ENCODE measurements at regions not wholly inside any gene's neighbourhood (a gene's known extent, or its start where the extent isn't known, plus 50 kb on each side); places are given as distances from the start of the nearest gene placed in this dataset.

DNA sequence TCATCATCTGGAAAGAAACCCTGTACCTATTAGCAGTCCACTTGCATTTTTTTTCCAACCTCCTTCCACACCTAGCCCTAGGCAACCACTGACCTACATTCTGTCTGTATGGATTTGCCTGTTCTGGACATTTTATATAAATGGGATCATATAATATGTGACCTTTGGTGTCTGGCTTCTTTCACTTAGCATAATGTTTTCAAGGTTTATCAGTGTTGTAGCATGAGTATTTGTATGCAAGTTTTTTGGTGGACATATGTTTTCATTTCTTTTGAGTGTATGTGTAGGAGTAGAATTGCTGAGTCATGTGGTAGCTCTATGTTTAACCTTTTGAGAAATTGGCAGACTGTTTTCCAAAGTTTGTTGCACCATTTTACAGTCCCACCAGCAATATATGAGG lies 198.6 kb downstream of the CEP135 start:
- Histone ChIP-seq H3K27ac (ENCODE audit: low read depth in 1 of 2, low read length in 2 of 2) (no peak overlapping the region), H3K27me3 (ENCODE audit: control insufficient read depth in 2 of 2, insufficient read depth in 2 of 2, low read length in 2 of 2) (no peaks in the 10 kb centered on the region), H3K9ac (ENCODE audit: insufficient read depth, low read length, poor library complexity, severe bottlenecking) (no peak overlapping the region), H3K4me2 (replicated peaks; ENCODE audit: extremely low read depth, low read length, poor library complexity, severe bottlenecking) (no peak overlapping the region), H2AFZ (ENCODE audit: insufficient read depth, low read depth, low read length, poor library complexity, severe bottlenecking) (no peak overlapping the region), H3K4me3 (replicated peaks in 1 of 3; ENCODE audit: low read depth in 2 of 3, low read length in 3 of 3) (no peak overlapping the region), H3K4me1 (ENCODE audit: control insufficient read depth in 1 of 2, insufficient read depth in 2 of 2, low read length in 2 of 2) (no peaks in the 10 kb centered on the region), H4K20me1 (ENCODE audit: insufficient read depth, low read length) (no peaks in the 10 kb centered on the region), H3K79me2 (ENCODE audit: insufficient read depth, low read length) (no peaks in the 10 kb centered on the region), H3K9me3 (replicated peaks in 1 of 2; ENCODE audit: control insufficient read depth in 1 of 2, insufficient read depth in 1 of 2, low read length in 2 of 2) (no peaks in the 10 kb centered on the region), H3K36me3 (replicated peaks in 1 of 2; ENCODE audit: control insufficient read depth in 1 of 2, insufficient read depth in 2 of 2, low read length in 2 of 2) (no peaks in the 10 kb centered on the region)
- intact Hi-C loops (cut with micrococcal nuclease) = no loop called here
- Mint-ChIP-seq H3K36me3 (no peaks in the 10 kb centered on the region), H3K9me3 (peaks cover 0 to 3% (median 0%) of the 10 kb centered on the region in 7 donors), H3K27ac (no peak overlapping the region), H3K4me3 (no peak overlapping the region), H3K4me1 (no peaks in the 10 kb centered on the region), H3K27me3 (ENCODE audit: low read depth in 3 of 3) (peaks cover 0 to 3% (median 0%) of the 10 kb centered on the region in 3 donors)
- no peak for DNase-seq
- TF ChIP-seq, protein P1, sequence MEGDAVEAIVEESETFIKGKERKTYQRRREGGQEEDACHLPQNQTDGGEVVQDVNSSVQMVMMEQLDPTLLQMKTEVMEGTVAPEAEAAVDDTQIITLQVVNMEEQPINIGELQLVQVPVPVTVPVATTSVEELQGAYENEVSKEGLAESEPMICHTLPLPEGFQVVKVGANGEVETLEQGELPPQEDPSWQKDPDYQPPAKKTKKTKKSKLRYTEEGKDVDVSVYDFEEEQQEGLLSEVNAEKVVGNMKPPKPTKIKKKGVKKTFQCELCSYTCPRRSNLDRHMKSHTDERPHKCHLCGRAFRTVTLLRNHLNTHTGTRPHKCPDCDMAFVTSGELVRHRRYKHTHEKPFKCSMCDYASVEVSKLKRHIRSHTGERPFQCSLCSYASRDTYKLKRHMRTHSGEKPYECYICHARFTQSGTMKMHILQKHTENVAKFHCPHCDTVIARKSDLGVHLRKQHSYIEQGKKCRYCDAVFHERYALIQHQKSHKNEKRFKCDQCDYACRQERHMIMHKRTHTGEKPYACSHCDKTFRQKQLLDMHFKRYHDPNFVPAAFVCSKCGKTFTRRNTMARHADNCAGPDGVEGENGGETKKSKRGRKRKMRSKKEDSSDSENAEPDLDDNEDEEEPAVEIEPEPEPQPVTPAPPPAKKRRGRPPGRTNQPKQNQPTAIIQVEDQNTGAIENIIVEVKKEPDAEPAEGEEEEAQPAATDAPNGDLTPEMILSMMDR (IDR thresholded peaks at IDR 0.05) = no peak

DNA sequence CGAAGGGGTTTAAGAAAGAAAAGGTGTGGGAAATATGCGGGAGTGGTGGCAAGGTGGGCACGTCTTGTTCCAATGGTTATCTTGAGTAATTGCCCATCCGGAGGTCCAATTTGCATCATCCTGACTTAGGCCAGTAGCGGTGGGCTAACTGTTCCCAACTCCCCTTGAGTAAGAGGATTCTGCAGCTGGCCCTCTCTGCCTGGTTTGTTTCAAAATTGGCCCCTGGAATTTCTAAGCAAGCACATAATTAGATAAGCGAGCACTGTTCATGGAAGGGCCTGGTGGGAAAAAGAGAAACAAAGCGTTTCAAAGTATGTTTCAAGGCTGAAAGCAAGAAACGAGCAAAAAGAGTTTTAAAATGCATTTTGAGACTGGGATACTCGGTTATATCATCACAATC lies 198.2 kb downstream of the CEP135 start:
- Mint-ChIP-seq H3K9me3 (peaks cover 0 to 3% (median 0%) of the 10 kb centered on the region in 7 donors), H3K27me3 (ENCODE audit: low read depth in 3 of 3) (peaks cover 0 to 3% (median 0%) of the 10 kb centered on the region in 3 donors), H3K4me1 (no peaks in the 10 kb centered on the region), H3K36me3 (no peaks in the 10 kb centered on the region), H3K4me3 (no peak overlapping the region), H3K27ac (no peak overlapping the region)
- Histone ChIP-seq H2AFZ (ENCODE audit: insufficient read depth, low read depth, low read length, poor library complexity, severe bottlenecking) (no peak overlapping the region), H3K27ac (ENCODE audit: low read depth in 1 of 2, low read length in 2 of 2) (no peak overlapping the region), H3K9me3 (replicated peaks in 1 of 2; ENCODE audit: control insufficient read depth in 1 of 2, insufficient read depth in 1 of 2, low read length in 2 of 2) (no peaks in the 10 kb centered on the region), H3K79me2 (ENCODE audit: insufficient read depth, low read length) (no peaks in the 10 kb centered on the region), H3K4me2 (replicated peaks; ENCODE audit: extremely low read depth, low read length, poor library complexity, severe bottlenecking) (no peak overlapping the region), H4K20me1 (ENCODE audit: insufficient read depth, low read length) (no peaks in the 10 kb centered on the region), H3K27me3 (ENCODE audit: control insufficient read depth in 2 of 2, insufficient read depth in 2 of 2, low read length in 2 of 2) (no peaks in the 10 kb centered on the region), H3K9ac (ENCODE audit: insufficient read depth, low read length, poor library complexity, severe bottlenecking) (no peak overlapping the region), H3K36me3 (replicated peaks in 1 of 2; ENCODE audit: control insufficient read depth in 1 of 2, insufficient read depth in 2 of 2, low read length in 2 of 2) (no peaks in the 10 kb centered on the region), H3K4me1 (ENCODE audit: control insufficient read depth in 1 of 2, insufficient read depth in 2 of 2, low read length in 2 of 2) (no peaks in the 10 kb centered on the region), H3K4me3 (replicated peaks in 1 of 3; ENCODE audit: low read depth in 2 of 3, low read length in 3 of 3) (no peak overlapping the region)
- no peak for DNase-seq
- TF ChIP-seq, protein P1 (IDR thresholded peaks at IDR 0.05) = no peak
- 93% methylated on average over 5 of the region's 9 CpGs for WGBS (ENCODE audit: insufficient coverage)
- intact Hi-C loops (cut with micrococcal nuclease) = no loop called here
